GM12878 (cell line): ENCODE measurements at regions not wholly inside any gene's neighbourhood (a gene's known extent, or its start where the extent isn't known, plus 50 kb on each side); places are given as distances from the start of the nearest gene placed in this dataset.

Source experiments
- ASH2L ChIP-seq: fragments of 300-600, 200-600 bp; sonication (generic); IDR thresholded peaks from 2 replicates; pipeline ENCODE4 v1.6.1; 2017; ENCODE audit warnings: low read depth, mild to moderate bottlenecking, borderline replicate concordance
- KAT2A ChIP-seq: conservative IDR thresholded peaks from 2 replicates; pipeline ENCODE4 v1.6.1; 2011; ENCODE audit warnings: low read depth, low read length; ENCODE audit not compliant: control insufficient read depth
- MXI1 ChIP-seq: fragments of 150-350 bp; IDR thresholded peaks from 2 replicates; pipeline ENCODE4 v1.6.1; 2011; ENCODE audit warnings: low read depth, mild to moderate bottlenecking, inconsistent platforms, low read length, improper control_type of control experiment
- SIN3A ChIP-seq: IDR thresholded peaks from 2 replicates; pipeline ENCODE4 v1.6.1; 2012; ENCODE audit warnings: low read depth, low read length, improper control_type of control experiment
- SMAD1 ChIP-seq: fragments of 450-650 bp; IDR thresholded peaks from 2 replicates; pipeline ENCODE4 v1.6.1; 2018; ENCODE audit warnings: mild to moderate bottlenecking, low read depth; ENCODE audit not compliant: partially characterized antibody
- SMAD5 ChIP-seq: IDR thresholded peaks from 2 replicates; pipeline ENCODE4 v1.6.1; 2016; ENCODE audit warnings: antibody characterized with exemption, low read depth
- TCF12 ChIP-seq: IDR thresholded peaks from 2 replicates; pipeline ENCODE4 v1.6.1; 2011; ENCODE audit warnings: low read depth, mild to moderate bottlenecking, low read length
- YY1 ChIP-seq: IDR thresholded peaks from 2 replicates; pipeline ENCODE4 v1.6.1; 2011; ENCODE audit warnings: low read depth, mild to moderate bottlenecking, low read length
- ZZZ3 ChIP-seq: IDR thresholded peaks from 2 replicates; pipeline ENCODE4 v1.6.1; 2011; ENCODE audit warnings: low read depth; ENCODE audit not compliant: control insufficient read depth, insufficient read length
- TF ChIP-seq, protein P1 (sequence below): fragments of 450-650 bp; IDR thresholded peaks from 2 replicates; pipeline ENCODE4 v1.6.1; 2016; ENCODE audit warnings: mild to moderate bottlenecking, moderate library complexity, borderline replicate concordance
- TF ChIP-seq, protein P2 (sequence below): IDR thresholded peaks from 2 replicates; pipeline ENCODE4 v1.6.1; 2011; ENCODE audit warnings: low read depth, mild to moderate bottlenecking, low read length, moderate library complexity, borderline replicate concordance; ENCODE audit errors: extremely low read depth

DNA sequence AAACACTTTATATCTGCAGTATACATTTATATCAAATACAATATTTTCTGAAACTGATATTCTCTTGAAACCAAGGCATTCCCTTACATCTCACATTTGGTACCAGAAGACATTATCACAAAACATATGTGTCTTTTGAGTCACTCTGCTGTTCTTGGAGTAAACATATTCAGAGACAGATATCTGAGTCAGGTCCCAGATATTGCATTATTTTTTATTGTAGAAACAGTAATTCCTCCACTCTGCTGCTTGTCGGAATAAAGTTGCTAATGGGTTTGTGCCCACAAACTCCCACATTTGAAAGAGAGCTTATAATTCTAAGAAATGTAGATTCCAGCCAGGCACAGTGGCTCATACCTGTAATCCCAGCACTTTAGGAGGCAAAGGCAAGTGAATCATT lies 261.1 kb upstream of the DAPK1 start (continued):
- TF ChIP-seq, protein P1, sequence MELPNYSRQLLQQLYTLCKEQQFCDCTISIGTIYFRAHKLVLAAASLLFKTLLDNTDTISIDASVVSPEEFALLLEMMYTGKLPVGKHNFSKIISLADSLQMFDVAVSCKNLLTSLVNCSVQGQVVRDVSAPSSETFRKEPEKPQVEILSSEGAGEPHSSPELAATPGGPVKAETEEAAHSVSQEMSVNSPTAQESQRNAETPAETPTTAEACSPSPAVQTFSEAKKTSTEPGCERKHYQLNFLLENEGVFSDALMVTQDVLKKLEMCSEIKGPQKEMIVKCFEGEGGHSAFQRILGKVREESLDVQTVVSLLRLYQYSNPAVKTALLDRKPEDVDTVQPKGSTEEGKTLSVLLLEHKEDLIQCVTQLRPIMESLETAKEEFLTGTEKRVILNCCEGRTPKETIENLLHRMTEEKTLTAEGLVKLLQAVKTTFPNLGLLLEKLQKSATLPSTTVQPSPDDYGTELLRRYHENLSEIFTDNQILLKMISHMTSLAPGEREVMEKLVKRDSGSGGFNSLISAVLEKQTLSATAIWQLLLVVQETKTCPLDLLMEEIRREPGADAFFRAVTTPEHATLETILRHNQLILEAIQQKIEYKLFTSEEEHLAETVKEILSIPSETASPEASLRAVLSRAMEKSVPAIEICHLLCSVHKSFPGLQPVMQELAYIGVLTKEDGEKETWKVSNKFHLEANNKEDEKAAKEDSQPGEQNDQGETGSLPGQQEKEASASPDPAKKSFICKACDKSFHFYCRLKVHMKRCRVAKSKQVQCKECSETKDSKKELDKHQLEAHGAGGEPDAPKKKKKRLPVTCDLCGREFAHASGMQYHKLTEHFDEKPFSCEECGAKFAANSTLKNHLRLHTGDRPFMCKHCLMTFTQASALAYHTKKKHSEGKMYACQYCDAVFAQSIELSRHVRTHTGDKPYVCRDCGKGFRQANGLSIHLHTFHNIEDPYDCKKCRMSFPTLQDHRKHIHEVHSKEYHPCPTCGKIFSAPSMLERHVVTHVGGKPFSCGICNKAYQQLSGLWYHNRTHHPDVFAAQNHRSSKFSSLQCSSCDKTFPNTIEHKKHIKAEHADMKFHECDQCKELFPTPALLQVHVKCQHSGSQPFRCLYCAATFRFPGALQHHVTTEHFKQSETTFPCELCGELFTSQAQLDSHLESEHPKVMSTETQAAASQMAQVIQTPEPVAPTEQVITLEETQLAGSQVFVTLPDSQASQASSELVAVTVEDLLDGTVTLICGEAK: no peak
- TF ChIP-seq MXI1 (no peak), TCF12 (no peak), ASH2L (no peak), KAT2A (no peak), SIN3A (no peak), ZZZ3 (no peak), YY1 (no peak), SMAD1 (no peak), SMAD5 (no peak)
- TF ChIP-seq, protein P2, sequence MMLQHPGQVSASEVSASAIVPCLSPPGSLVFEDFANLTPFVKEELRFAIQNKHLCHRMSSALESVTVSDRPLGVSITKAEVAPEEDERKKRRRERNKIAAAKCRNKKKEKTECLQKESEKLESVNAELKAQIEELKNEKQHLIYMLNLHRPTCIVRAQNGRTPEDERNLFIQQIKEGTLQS: no peak
